ENCODE measurements at regions not wholly inside any gene's neighbourhood (a gene's known extent, or its start where the extent isn't known, plus 50 kb on each side); places are given as distances from the start of the nearest gene placed in this dataset.

DNA sequence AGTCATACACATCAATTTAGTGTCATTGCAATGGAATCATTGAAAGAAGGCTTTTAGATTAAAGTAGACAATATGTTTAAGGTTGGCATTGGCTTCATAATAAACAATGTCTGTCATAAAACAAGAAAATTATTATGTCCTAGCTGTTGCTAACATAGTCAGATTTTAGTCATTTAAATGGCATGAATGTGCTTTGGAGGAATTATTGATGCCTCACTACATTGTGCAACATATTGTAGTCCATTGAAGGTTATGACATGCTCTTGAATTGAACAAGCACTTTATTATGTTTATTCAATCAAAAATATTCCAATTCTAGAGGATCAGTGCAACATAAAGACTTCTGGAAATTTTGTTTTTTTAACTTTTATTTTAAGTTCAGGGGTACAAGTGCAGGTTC, 489.8 kb upstream of the AMOT start:
- Histone ChIP-seq H2AFZ (ENCODE audit: low read length) (no peak overlapping the region), H3K27me3 (ENCODE audit: insufficient read depth, low read length, poor library complexity, severe bottlenecking) (no peaks in the 10 kb centered on the region), H3K4me3 (ENCODE audit: low read length, poor library complexity, severe bottlenecking) (no peak overlapping the region), H3K9ac (ENCODE audit: low read depth, low read length, poor library complexity, severe bottlenecking) (no peak overlapping the region), H3K36me3 (ENCODE audit: insufficient read depth, low read length) (no peaks in the 10 kb centered on the region), H3K4me2 (ENCODE audit: low read depth, low read length, poor library complexity, severe bottlenecking) (no peak overlapping the region), H3K4me1 (ENCODE audit: insufficient read depth, low read length, poor library complexity, severe bottlenecking) (no peaks in the 10 kb centered on the region), H3F3A (ENCODE audit: low read depth) (no peaks in the 10 kb centered on the region), H3K9me3 (ENCODE audit: insufficient read depth, low read depth, low read length) (no peaks in the 10 kb centered on the region), H3K79me2 (ENCODE audit: insufficient read depth, low read length) (no peaks in the 10 kb centered on the region), H4K20me1 (ENCODE audit: insufficient read depth, low read length, poor library complexity, severe bottlenecking) (no peaks in the 10 kb centered on the region), H3K9me2 (replicated peaks; ENCODE audit: low read depth, low read length) (no peaks in the 10 kb centered on the region)
- no peak for TF ChIP-seq CTCF (conservative IDR thresholded peaks at IDR 0.05; ENCODE audit: low read length)
- TF ChIP-seq EZH2phosphoT487 (IDR thresholded peaks at IDR 0.05; ENCODE audit: borderline replicate concordance) = no peak

DNA sequence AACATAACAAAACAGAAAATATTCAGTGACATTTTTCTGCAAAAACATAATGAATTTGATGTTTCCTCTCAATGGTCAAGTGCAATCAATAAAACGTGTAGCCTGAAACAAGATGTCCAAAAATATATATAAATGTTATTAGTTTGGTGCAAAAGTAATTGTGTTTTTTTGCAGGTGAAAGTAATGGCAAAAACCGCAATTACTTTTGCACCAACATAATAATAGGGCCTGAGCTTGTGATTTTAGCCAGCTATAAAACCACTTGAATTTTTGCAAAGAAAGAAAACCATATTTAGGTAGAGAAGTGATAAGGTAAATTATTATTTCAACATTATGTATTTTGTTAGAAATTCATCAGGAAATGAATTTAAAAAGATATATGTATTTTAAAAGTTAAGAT, 475.3 kb upstream of the AMOT start:
- H2AFZ ChIP-seq (ENCODE audit: low read length) = no peak overlapping the region
- H3K79me2 ChIP-seq (ENCODE audit: insufficient read depth, low read length) = no peaks in the 10 kb centered on the region
- H3K4me2 ChIP-seq (ENCODE audit: low read depth, low read length, poor library complexity, severe bottlenecking) = no peak overlapping the region
- no peaks in the 10 kb centered on the region for H3F3A ChIP-seq (ENCODE audit: low read depth)
- H3K4me3 ChIP-seq (ENCODE audit: low read length, poor library complexity, severe bottlenecking) = no peak overlapping the region
- no peaks in the 10 kb centered on the region for H3K9me3 ChIP-seq (ENCODE audit: insufficient read depth, low read depth, low read length)
- no peaks in the 10 kb centered on the region for H3K36me3 ChIP-seq (ENCODE audit: insufficient read depth, low read length)
- H3K4me1 ChIP-seq (ENCODE audit: insufficient read depth, low read length, poor library complexity, severe bottlenecking) = no peaks in the 10 kb centered on the region
- H4K20me1 ChIP-seq (ENCODE audit: insufficient read depth, low read length, poor library complexity, severe bottlenecking) = no peaks in the 10 kb centered on the region
- H3K9ac ChIP-seq (ENCODE audit: low read depth, low read length, poor library complexity, severe bottlenecking) = no peak overlapping the region
- no peaks in the 10 kb centered on the region for H3K27me3 ChIP-seq (ENCODE audit: insufficient read depth, low read length, poor library complexity, severe bottlenecking)
- no peaks in the 10 kb centered on the region for H3K9me2 ChIP-seq (replicated peaks; ENCODE audit: low read depth, low read length)
- TF ChIP-seq CTCF (conservative IDR thresholded peaks at IDR 0.05; ENCODE audit: low read length) (no peak), EZH2phosphoT487 (IDR thresholded peaks at IDR 0.05; ENCODE audit: borderline replicate concordance) (no peak)

DNA sequence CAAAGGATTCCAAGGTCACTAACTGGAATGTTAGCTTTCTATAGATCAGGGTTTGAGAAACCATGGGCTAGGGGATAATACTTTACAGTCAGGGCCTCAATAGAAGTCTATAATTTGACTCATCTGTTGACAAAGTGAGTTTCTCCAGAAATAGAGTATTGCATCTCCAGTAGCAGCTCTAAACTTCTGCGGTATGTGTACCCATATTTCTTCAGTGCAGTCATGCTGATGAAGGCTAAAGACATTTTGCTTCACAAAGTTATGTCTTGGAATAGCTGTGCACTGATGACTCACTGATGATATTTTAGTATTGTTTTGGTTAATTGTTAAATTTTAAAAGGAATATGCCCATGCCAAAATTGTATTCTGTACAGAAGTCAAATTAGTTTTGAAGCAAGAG, 464.9 kb upstream of the AMOT start:
- H3K4me3 ChIP-seq (ENCODE audit: low read length, poor library complexity, severe bottlenecking) = no peak overlapping the region
- H3F3A ChIP-seq (ENCODE audit: low read depth) = no peaks in the 10 kb centered on the region
- no peak overlapping the region for H3K9ac ChIP-seq (ENCODE audit: low read depth, low read length, poor library complexity, severe bottlenecking)
- H3K9me3 ChIP-seq (ENCODE audit: insufficient read depth, low read depth, low read length) = no peaks in the 10 kb centered on the region
- no peaks in the 10 kb centered on the region for H3K79me2 ChIP-seq (ENCODE audit: insufficient read depth, low read length)
- no peaks in the 10 kb centered on the region for H3K4me1 ChIP-seq (ENCODE audit: insufficient read depth, low read length, poor library complexity, severe bottlenecking)
- H3K36me3 ChIP-seq (ENCODE audit: insufficient read depth, low read length) = no peaks in the 10 kb centered on the region
- H3K9me2 ChIP-seq (replicated peaks; ENCODE audit: low read depth, low read length) = no peaks in the 10 kb centered on the region
- H2AFZ ChIP-seq (ENCODE audit: low read length) = no peak overlapping the region
- no peaks in the 10 kb centered on the region for H3K27me3 ChIP-seq (ENCODE audit: insufficient read depth, low read length, poor library complexity, severe bottlenecking)
- H4K20me1 ChIP-seq (ENCODE audit: insufficient read depth, low read length, poor library complexity, severe bottlenecking) = no peaks in the 10 kb centered on the region
- H3K4me2 ChIP-seq (ENCODE audit: low read depth, low read length, poor library complexity, severe bottlenecking) = no peak overlapping the region
- TF ChIP-seq EZH2phosphoT487 (IDR thresholded peaks at IDR 0.05; ENCODE audit: borderline replicate concordance) (no peak), CTCF (conservative IDR thresholded peaks at IDR 0.05; ENCODE audit: low read length) (no peak)
